HepG2 (cell line): ENCODE measurements at regions not wholly inside any gene's neighbourhood (a gene's known extent, or its start where the extent isn't known, plus 50 kb on each side); places are given as distances from the start of the nearest gene placed in this dataset.

Experiments used
- ATAC-seq: fragments of 200-7000 bp; cut with Tn5 transposase; 3 replicates; pipeline ENCODE4 v1.9.1; 2020; ENCODE audit warnings: mild to moderate bottlenecking, moderate library complexity
- BruUV-seq: library from RNA; stranded (reverse); fragments of 400-500 nt; replicated peaks from 2 replicates; lab custom pipeline; 2021; lab: Mats Ljungman, UMichigan
- CTCF ChIA-PET: fragments of 300-600 bp; formaldehyde crosslinking; extraction: SDS; loops from one replicate; lab custom pipeline; 2021; ENCODE audit warnings: low total read pairs, inconsistent platforms, low intra/inter-chr PET ratio; lab: Yijun Ruan, JAX
- POLR2A ChIA-PET: fragments of 350-600 bp; sonication (Branson Sonifier 250); formaldehyde crosslinking; loops from one replicate; lab custom pipeline; 2020; ENCODE audit warnings: antibody characterized with exemption, inconsistent platforms; lab: Yijun Ruan, JAX
- DNase-seq: peaks from one replicate; pipeline ENCODE4 v3.0.0-alpha.2; 2015; ENCODE audit warnings: low spot score
- FAIRE-seq: peaks from 3 replicates; lab custom pipeline; 2011; peaks lifted over from hg19 to GRCh38; lab: Jason Lieb, UNC
- H2AFZ ChIP-seq: one replicate; pipeline ENCODE4 v1.6.1; 2011; ENCODE audit warnings: low read length, inconsistent platforms
- H3K27ac ChIP-seq: fragments of 300-600 bp; 3 replicates; pipeline ENCODE4 v1.8.0; 2011; ENCODE audit warnings: mixed run types, mild to moderate bottlenecking, mixed read lengths, low read length, inconsistent platforms; ENCODE audit not compliant: insufficient read depth; ENCODE audit errors: extremely low read length
- H3K27me3 ChIP-seq, 2 experiments: fragments of 200-600 bp in 1 of 2; 2 replicates in 1 of 2; 3 replicates in 1 of 2; pipeline versions ENCODE4 v1.6.0 to v1.8.0; 2011; ENCODE audit warnings: low read length in 2 of 2, mild to moderate bottlenecking in 2 of 2, moderate library complexity in 2 of 2, inconsistent platforms in 1 of 2; ENCODE audit not compliant: insufficient read depth in 2 of 2, control insufficient read depth in 1 of 2
- H3K36me3 ChIP-seq, 2 experiments: fragments of 200-600 bp in 1 of 2; replicated peaks in 1 of 2; 2 replicates in 1 of 2; 3 replicates in 1 of 2; pipeline versions ENCODE4 v1.5.1 to v1.8.0; 2011; ENCODE audit warnings: low read length in 2 of 2, inconsistent platforms in 1 of 2; ENCODE audit not compliant: insufficient read depth in 2 of 2, control insufficient read depth in 1 of 2
- H3K4me1 ChIP-seq: 2 replicates; pipeline ENCODE4 v1.5.1; 2012; ENCODE audit warnings: low read length, inconsistent platforms; ENCODE audit not compliant: insufficient read depth
- H3K4me2 ChIP-seq: 2 replicates; pipeline ENCODE4 v1.6.0; 2011; ENCODE audit warnings: low read depth, low read length, inconsistent platforms
- H3K4me3 ChIP-seq, 3 experiments: fragments of 200-600 bp in 1 of 3; sonication (generic), shearing (Covaris generic) in 1 of 3; replicated peaks in 1 of 3; 2 replicates each; pipeline ENCODE4 v1.5.1; 2011 to 2016; ENCODE audit warnings: low read length in 3 of 3, inconsistent platforms in 2 of 3, low read depth in 2 of 3, mild to moderate bottlenecking in 2 of 3, control low read depth in 1 of 3, mixed read lengths in 1 of 3; ENCODE audit not compliant: insufficient read depth in 1 of 3
- H3K79me2 ChIP-seq: one replicate; pipeline ENCODE4 v1.6.1; 2011; ENCODE audit warnings: low read length, inconsistent platforms; ENCODE audit not compliant: insufficient read depth
- H3K9ac ChIP-seq: 2 replicates; pipeline ENCODE4 v1.6.0; 2011; ENCODE audit warnings: mild to moderate bottlenecking, low read depth, low read length, inconsistent platforms; ENCODE audit not compliant: insufficient read depth
- H3K9me3 ChIP-seq: 2 replicates; pipeline ENCODE4 v1.5.1; 2012; ENCODE audit warnings: mild to moderate bottlenecking, low read length
- H4K20me1 ChIP-seq: 2 replicates; pipeline ENCODE4 v1.6.0; 2011; ENCODE audit warnings: inconsistent platforms, mild to moderate bottlenecking, low read length, moderate library complexity; ENCODE audit not compliant: insufficient read depth
- FOXP1 ChIP-seq, 2 experiments: fragments of 450-650 bp in 1 of 2; IDR thresholded peaks; 2 replicates each; pipeline ENCODE4 v1.6.1; 2017 to 2018; ENCODE audit warnings: antibody characterized with exemption in 1 of 2
- GFI1 ChIP-seq: sonication (generic); formaldehyde crosslinking; IDR thresholded peaks from 2 replicates; pipeline ENCODE4 v1.5.0; 2020; ENCODE audit warnings: missing genetic modification reagents, mild to moderate bottlenecking, borderline replicate concordance
- HNF1A ChIP-seq, 2 experiments: sonication (generic) in 1 of 2; formaldehyde crosslinking in 1 of 2; IDR thresholded peaks; 2 replicates each; pipeline versions ENCODE4 v1.4.0 to v1.6.1; 2016 to 2020; ENCODE audit warnings: borderline replicate concordance in 1 of 2, low read depth in 1 of 2, mild to moderate bottlenecking in 1 of 2, missing genetic modification reagents in 1 of 2
- ZNF33A ChIP-seq: sonication (generic); formaldehyde crosslinking; IDR thresholded peaks from 2 replicates; pipeline ENCODE4 v1.5.1; 2020; ENCODE audit warnings: missing genetic modification reagents, mild to moderate bottlenecking, moderate library complexity, borderline replicate concordance
- WGBS: methylation state at CpG from one replicate; pipeline ENCODE4 v1.1.6; 2017; ENCODE audit warnings: low lambda C conversion rate; 5-methylcytosine and 5-hydroxymethylcytosine counted together
- in situ Hi-C: cut with HindIII; loops from 2 replicates; pipeline ENCODE4 v1.10.0; 2017; ENCODE audit warnings: low pct_unique_long_range_greater_than_20kb; ENCODE audit not compliant: extremely low pct_ligation_motif_present
- intact Hi-C: fragments of 100-400 bp; cut with micrococcal nuclease; formaldehyde crosslinking; loops from one replicate; pipeline ENCODE4 v1.10.0; 2022; ENCODE audit not compliant: unreplicated experiment

DNA sequence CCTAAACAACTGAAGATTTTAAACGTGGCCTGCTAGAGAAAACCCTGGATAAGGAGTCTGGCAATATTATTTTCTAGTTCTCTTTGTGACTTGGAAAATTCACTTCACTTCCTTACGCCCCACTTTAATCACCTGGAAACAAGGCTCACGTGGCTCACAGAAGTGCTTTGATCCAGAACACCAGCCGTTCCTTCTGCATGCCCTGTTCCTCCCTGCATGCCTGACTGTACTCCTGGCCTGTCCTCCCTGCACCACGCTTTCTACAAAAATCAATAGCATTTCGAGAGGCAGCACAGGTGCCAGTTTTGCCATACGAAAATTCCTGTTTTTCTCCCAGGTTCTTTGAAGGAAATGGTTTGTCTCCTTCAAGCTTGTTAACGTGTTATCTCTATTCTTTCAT is 474.2 kb upstream of the RGMA start:
- DNase-seq (no peak), ATAC-seq (no peak), FAIRE-seq (no peak)
- H4K20me1 ChIP-seq, result no peaks in the 10 kb centered on the region
- no peak overlapping the region for H2AFZ ChIP-seq
- WGBS, result 20% methylated on average over 8 of the region's 8 CpGs
- H3K79me2 ChIP-seq, result no peaks in the 10 kb centered on the region
- H3K4me3 ChIP-seq, result no peak overlapping the region
- 0 out of 5 replicates have a peak, but pooled peaks cover 0 to 2% of the 10 kb centered on the region in 2 experiments for H3K27me3 ChIP-seq
- no TSS peak for BruUV-seq
- H3K4me1 ChIP-seq, result no peaks in the 10 kb centered on the region
- intact Hi-C loops, result no loop called here
- H3K9ac ChIP-seq, result no peak overlapping the region
- H3K4me2 ChIP-seq, result no peak overlapping the region
- CTCF ChIA-PET, result no interaction called here
- in situ Hi-C loops, result no loop called here
- H3K36me3 ChIP-seq, result no peaks in the 10 kb centered on the region
- TF ChIP-seq HNF1A (IDR thresholded peaks at IDR 0.05; ENCODE audit: low read depth) (no peak), HNF1A (CRISPR knock-in tag; IDR thresholded peaks at IDR 0.05; ENCODE audit: borderline replicate concordance) (no peak), FOXP1 (IDR thresholded peaks at IDR 0.05) (no peak), FOXP1 (CRISPR knock-in tag; IDR thresholded peaks at IDR 0.05) (no peak), ZNF33A (no peak), GFI1 (CRISPR knock-in tag) (no peak)
- no peaks in the 10 kb centered on the region for H3K9me3 ChIP-seq
- POLR2A ChIA-PET, result no interaction called here
- no peak overlapping the region for H3K27ac ChIP-seq
